Astrocyte of the cerebellum (primary cell): ENCODE measurements at regions not wholly inside any gene's neighbourhood (a gene's known extent, or its start where the extent isn't known, plus 50 kb on each side); places are given as distances from the start of the nearest gene placed in this dataset.

Source experiments
- DNase-seq: peaks from one replicate; pipeline ENCODE4 v3.0.0-alpha.2; 2011; ENCODE audit warnings: low read depth
- H3K4me3 ChIP-seq: 2 replicates; pipeline ENCODE4 v1.5.1; 2011; ENCODE audit warnings: mild to moderate bottlenecking, low read depth, low read length, moderate library complexity
- CTCF ChIP-seq: IDR thresholded peaks from 2 replicates; pipeline ENCODE4 v1.5.1; 2012; ENCODE audit warnings: low read length, low read depth, moderate library complexity, mild to moderate bottlenecking; ENCODE audit errors: missing control alignments
- in situ Hi-C: cut with HindIII; loops from 2 replicates; pipeline ENCODE4 v1.10.0; 2017; ENCODE audit warnings: low sequenced_read_pairs

DNA sequence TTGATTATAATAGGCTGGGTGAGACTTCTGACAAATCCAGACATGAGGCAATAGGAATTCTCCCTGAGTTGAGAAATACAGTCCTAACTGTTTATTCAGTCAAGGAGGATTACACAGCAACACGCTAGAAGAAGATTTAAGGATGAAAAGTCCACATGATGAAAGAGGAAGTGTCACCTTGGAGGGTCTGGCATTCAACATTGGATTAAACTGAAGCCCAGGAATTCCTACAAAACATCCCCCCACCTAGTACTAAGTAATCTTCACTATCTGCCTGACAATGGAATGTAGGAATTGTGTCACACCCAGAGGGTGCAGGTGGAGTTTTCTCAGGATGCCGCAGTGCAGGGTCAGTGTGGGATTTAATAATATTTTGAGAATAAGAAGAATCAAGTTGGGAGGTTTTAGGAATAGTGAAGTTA, 142.4 kb downstream of the SOCS6 start:
- DNase-seq = no peak
- no peak overlapping the region for H3K4me3 ChIP-seq
- no peak for TF ChIP-seq CTCF
- in situ Hi-C loops = loop anchor here (25.0 kb wide), 1 partner anchor 219 kb away; the partner anchor contains the start of gene RTTN

DNA sequence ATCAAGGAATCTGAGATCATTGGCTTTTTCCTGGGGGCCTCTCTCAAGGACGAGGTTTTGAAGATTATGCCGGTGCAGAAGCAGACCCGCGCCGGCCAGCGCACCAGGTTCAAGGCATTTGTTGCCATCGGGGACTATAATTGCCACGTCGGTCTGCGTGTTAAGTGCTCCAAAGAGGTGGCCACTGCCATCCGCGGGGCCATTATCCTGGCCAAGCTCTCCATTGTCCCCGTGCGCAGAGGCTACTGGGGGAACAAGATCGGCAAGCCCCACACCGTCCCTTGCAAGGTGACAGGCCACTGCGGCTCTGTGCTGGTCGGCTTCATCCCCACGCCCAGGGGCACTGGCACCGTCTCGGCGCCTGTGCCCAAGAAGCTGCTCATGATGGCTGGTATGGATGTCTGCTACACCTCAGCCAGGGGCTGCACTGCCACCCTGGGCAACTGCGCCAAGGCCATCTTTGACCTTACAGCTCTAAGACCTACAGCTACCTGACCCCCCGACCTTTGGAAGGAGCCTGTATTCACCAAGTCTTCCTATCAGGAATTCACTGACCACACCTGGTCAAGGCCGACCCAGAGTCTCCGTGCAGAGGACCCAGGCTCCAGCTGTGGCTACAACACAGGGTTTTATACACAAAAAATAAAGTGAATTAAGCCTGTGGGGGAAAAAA, 141.8 kb downstream of the SOCS6 start:
- TF ChIP-seq CTCF = no peak
- in situ Hi-C loops = loop anchor here (25.0 kb wide), 1 partner anchor 218 kb away; the partner anchor contains the start of gene RTTN

GRCh38 chr18:70429847-70430500, 141.1 kb downstream of the SOCS6 start:
- no peak for TF ChIP-seq CTCF
- H3K4me3 ChIP-seq = no peak overlapping the region
- DNase-seq = no peak
- in situ Hi-C loops = loop anchor here (25.0 kb wide), 1 partner anchor 218 kb away; the partner anchor contains the start of gene RTTN

More for the DNA sequence above, 141.8 kb downstream of the SOCS6 start:
- no peak for DNase-seq
- no peak overlapping the region for H3K4me3 ChIP-seq

DNA sequence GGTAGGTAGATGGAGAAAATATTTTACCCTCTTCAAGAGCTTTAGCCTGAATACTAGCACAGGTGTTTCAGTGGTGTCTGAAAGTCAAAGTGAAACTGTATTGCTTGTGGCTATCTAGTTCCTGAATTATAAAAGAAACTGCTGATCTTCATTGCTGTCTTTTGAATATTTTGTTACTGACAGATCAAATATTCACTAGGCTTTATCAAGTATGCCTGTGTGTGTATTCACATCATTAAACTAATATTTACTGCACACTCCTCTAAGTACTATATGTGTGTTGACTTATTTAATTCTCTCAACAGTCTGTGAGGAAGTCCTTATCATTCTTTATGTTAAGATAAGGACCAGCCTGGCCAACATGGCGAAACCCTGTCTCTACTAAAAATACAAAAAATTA, 139.6 kb downstream of the SOCS6 start:
- no peak overlapping the region for H3K4me3 ChIP-seq
- in situ Hi-C loops = loop anchor here (25.0 kb wide), 1 partner anchor 216 kb away; the partner anchor contains the start of gene RTTN
- no peak for DNase-seq
- no peak for TF ChIP-seq CTCF

- no peak for TF ChIP-seq CTCF
- in situ Hi-C loops = loop anchor here (25.0 kb wide), 1 partner anchor 215 kb away; the partner anchor contains the start of gene RTTN
- no peak for DNase-seq
- H3K4me3 ChIP-seq = no peak overlapping the region
Measured at GRCh38 chr18:70426818-70427217, 138.0 kb downstream of the SOCS6 start.

- in situ Hi-C loops = loop anchor here (25.0 kb wide), 1 partner anchor 213 kb away; the partner anchor contains the start of gene RTTN
Measured at GRCh38 chr18:70425236-70425635, 136.4 kb downstream of the SOCS6 start.

More at GRCh38 chr18:70425236-70425635, 136.4 kb downstream of the SOCS6 start:
- no peak overlapping the region for H3K4me3 ChIP-seq
- no peak for TF ChIP-seq CTCF
- no peak for DNase-seq
